DND-41 (cell line): ENCODE measurements at regions not wholly inside any gene's neighbourhood (a gene's known extent, or its start where the extent isn't known, plus 50 kb on each side); places are given as distances from the start of the nearest gene placed in this dataset.

Experiments used
- ATAC-seq: fragments of 200-7000 bp; cut with Tn5 transposase; 3 replicates; pipeline ENCODE4 v1.9.1; 2021; ENCODE audit warnings: low read depth; ENCODE audit not compliant: insufficient read depth
- DNase-seq: peaks from one replicate; pipeline ENCODE4 v3.0.0-alpha.2; 2020
- H2AFZ ChIP-seq: 2 replicates; pipeline ENCODE4 v1.6.0; 2012; ENCODE audit warnings: low read depth, low read length
- H3K27ac ChIP-seq: 2 replicates; pipeline ENCODE4 v1.5.1; 2012; ENCODE audit warnings: low read length, inconsistent platforms
- H3K27me3 ChIP-seq: fragments of 200-600 bp; sonication (generic); 2 replicates; pipeline ENCODE4 v1.6.0; 2012; ENCODE audit warnings: low read length, mild to moderate bottlenecking, inconsistent platforms; ENCODE audit not compliant: insufficient read depth, poor library complexity
- H3K36me3 ChIP-seq: 2 replicates; pipeline ENCODE4 v1.5.1; 2012; ENCODE audit warnings: low read length, inconsistent platforms; ENCODE audit not compliant: insufficient read depth
- H3K4me1 ChIP-seq: 2 replicates; pipeline ENCODE4 v1.5.1; 2012; ENCODE audit warnings: mild to moderate bottlenecking, low read length; ENCODE audit not compliant: insufficient read depth
- H3K4me2 ChIP-seq: 2 replicates; pipeline ENCODE4 v1.6.0; 2012; ENCODE audit warnings: mild to moderate bottlenecking, moderate library complexity, low read length, inconsistent platforms; ENCODE audit not compliant: insufficient read depth
- H3K4me3 ChIP-seq, 2 experiments: fragments of 200-600 bp in 1 of 2; shearing (Covaris generic) in 1 of 2; 2 replicates each; pipeline ENCODE4 v1.5.1; 2012 to 2016; ENCODE audit warnings: inconsistent platforms in 2 of 2, low read length in 2 of 2, mild to moderate bottlenecking in 2 of 2, low read depth in 1 of 2, moderate library complexity in 1 of 2
- H3K79me2 ChIP-seq: 2 replicates; pipeline ENCODE4 v1.6.0; 2012; ENCODE audit warnings: low read length, inconsistent platforms; ENCODE audit not compliant: insufficient read depth
- H3K9ac ChIP-seq: 2 replicates; pipeline ENCODE4 v1.6.0; 2012; ENCODE audit warnings: low read depth, mild to moderate bottlenecking, inconsistent platforms, low read length, moderate library complexity
- H3K9me3 ChIP-seq: 2 replicates; pipeline ENCODE4 v1.5.1; 2012; ENCODE audit warnings: low read length, moderate library complexity, mild to moderate bottlenecking, inconsistent platforms; ENCODE audit not compliant: insufficient read depth, severe bottlenecking
- H4K20me1 ChIP-seq: 2 replicates; pipeline ENCODE4 v1.6.0; 2012; ENCODE audit warnings: low read length; ENCODE audit not compliant: insufficient read depth
- CTCF ChIP-seq: IDR thresholded peaks from 2 replicates; pipeline ENCODE4 v1.5.1; 2012; ENCODE audit warnings: borderline replicate concordance, low read length, moderate library complexity, mild to moderate bottlenecking; ENCODE audit not compliant: poor library complexity, severe bottlenecking; ENCODE audit errors: extremely low read depth
- EZH2 ChIP-seq: IDR thresholded peaks from 3 replicates; pipeline ENCODE4 v1.6.1; 2012; ENCODE audit warnings: borderline replicate concordance, low read depth, mild to moderate bottlenecking, moderate library complexity, low read length, inconsistent platforms; ENCODE audit not compliant: severe bottlenecking

- Histone ChIP-seq H4K20me1 (no peaks in the 10 kb centered on the region), H3K27ac (peak overlapping the region; percentile 62), H3K4me2 (peak overlapping the region; percentile 42; the same call in 1 of the 2 replicates), H2AFZ (no peak overlapping the region; the same call in 1 of the 2 replicates), H3K4me3 (no peak overlapping the region), H3K36me3 (no peaks in the 10 kb centered on the region), H3K27me3 (no peaks in the 10 kb centered on the region), H3K79me2 (no peaks in the 10 kb centered on the region), H3K4me1 (peaks cover 29% of the 10 kb centered on the region), H3K9me3 (no peaks in the 10 kb centered on the region), H3K9ac (no peak overlapping the region)
- DNase-seq: no peak
- peak; percentile 90 for ATAC-seq
- no peak for TF ChIP-seq CTCF
- no peak for TF ChIP-seq EZH2
These were observed 354.9 kb upstream of the SNX7 start for GRCh38 chr1:98306517-98307089.

DNA sequence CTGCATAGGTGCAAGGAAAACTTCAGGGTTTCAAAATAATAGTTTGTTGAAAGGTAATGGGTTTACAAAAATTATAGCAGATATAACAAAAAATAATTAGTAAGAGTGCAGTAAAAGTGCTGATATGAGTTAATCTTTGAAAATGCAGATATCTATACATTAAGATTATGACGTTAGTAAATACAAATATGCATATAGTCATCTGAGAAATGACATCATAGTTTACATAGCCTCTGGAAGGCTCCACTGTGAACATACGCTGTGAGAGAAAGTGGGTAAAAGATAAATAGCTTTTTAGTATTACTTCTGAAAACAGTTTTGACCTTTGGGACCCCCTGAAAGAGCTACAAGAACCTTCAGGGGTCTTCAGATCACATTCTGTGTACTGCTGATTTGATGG is 356.2 kb upstream of the SNX7 start:
- H3K27me3 ChIP-seq: no peaks in the 10 kb centered on the region
- H2AFZ ChIP-seq: no peak overlapping the region
- H3K4me1 ChIP-seq: peaks cover 29% of the 10 kb centered on the region
- no peaks in the 10 kb centered on the region for H3K36me3 ChIP-seq
- H3K4me2 ChIP-seq: no peak overlapping the region
- ATAC-seq (no peak), DNase-seq (no peak)
- no peaks in the 10 kb centered on the region for H3K9me3 ChIP-seq
- H4K20me1 ChIP-seq: no peaks in the 10 kb centered on the region
- H3K79me2 ChIP-seq: no peaks in the 10 kb centered on the region
- H3K9ac ChIP-seq: no peak overlapping the region
- TF ChIP-seq EZH2 (no peak), CTCF (no peak)
- H3K27ac ChIP-seq: no peak overlapping the region; the same call in 1 of the 2 replicates
- H3K4me3 ChIP-seq: no peak overlapping the region

DNA sequence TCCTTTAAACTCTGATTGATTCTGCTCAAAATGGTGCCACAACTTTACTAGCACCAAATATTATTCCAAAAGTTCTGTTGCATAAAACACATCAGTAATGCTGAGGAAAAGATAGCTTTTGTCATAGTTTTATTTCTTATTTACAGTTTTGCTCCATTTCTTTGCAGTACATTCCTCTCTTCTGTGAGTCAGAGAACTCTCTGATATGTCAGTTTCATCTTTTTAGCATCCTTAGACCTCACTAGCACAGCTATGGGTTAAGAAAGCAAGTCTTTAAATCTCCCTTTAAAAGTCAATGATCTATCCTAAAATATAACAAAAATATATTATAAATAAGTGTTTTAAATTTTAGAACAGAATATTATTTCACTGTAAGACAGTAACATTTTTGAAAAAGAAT is 356.6 kb upstream of the SNX7 start:
- 0 out of 2 replicates have a peak overlapping the region, but pooled peaks have one; percentile 13 for H2AFZ ChIP-seq
- no peaks in the 10 kb centered on the region for H3K36me3 ChIP-seq
- no peaks in the 10 kb centered on the region for H3K27me3 ChIP-seq
- peaks cover 29% of the 10 kb centered on the region for H3K4me1 ChIP-seq
- H3K27ac ChIP-seq: no peak overlapping the region
- H3K4me3 ChIP-seq: no peak overlapping the region
- ATAC-seq: no peak
- no peaks in the 10 kb centered on the region for H3K9me3 ChIP-seq
- TF ChIP-seq CTCF (no peak), EZH2 (no peak)
- DNase-seq: no peak
- no peaks in the 10 kb centered on the region for H4K20me1 ChIP-seq
- H3K4me2 ChIP-seq: no peak overlapping the region
- no peak overlapping the region for H3K9ac ChIP-seq
- H3K79me2 ChIP-seq: no peaks in the 10 kb centered on the region
